Lower leg skin (tissue), 4 donors: ENCODE measurements at regions not wholly inside any gene's neighbourhood (a gene's known extent, or its start where the extent isn't known, plus 50 kb on each side); places are given as distances from the start of the nearest gene placed in this dataset.

Experiments
- DNase-seq, 2 donors: peaks; one replicate each; pipeline ENCODE4 v3.0.0-alpha.2; 2019; ENCODE audit warnings: low spot score in 2 of 2
- H3K4me3 ChIP-seq: fragments of 200-600 bp; sonication (generic); 2 replicates; pipeline ENCODE4 v1.5.1; 2017; ENCODE audit warnings: mild to moderate bottlenecking, low read depth; ENCODE audit not compliant: poor library complexity, severe bottlenecking
- CTCF ChIP-seq, 3 donors: fragments of 450-650 bp; IDR thresholded peaks; one replicate each; pipeline ENCODE4 v1.5.1; 2016; ENCODE audit warnings: antibody characterized with exemption in 3 of 3, mild to moderate bottlenecking in 3 of 3, moderate library complexity in 2 of 3
- POLR2A ChIP-seq, 2 donors: fragments of 450-650 bp; IDR thresholded peaks; one replicate each; pipeline ENCODE4 v1.6.1; 2016 to 2017; ENCODE audit warnings: antibody characterized with exemption in 2 of 2, mild to moderate bottlenecking in 1 of 2, moderate library complexity in 1 of 2
- WGBS, 2 donors: methylation state at CpG; one replicate each; pipeline ENCODE4 v1.1.5; 2018; 5-methylcytosine and 5-hydroxymethylcytosine counted together
- intact Hi-C: fragments of 100-400 bp; cut with DNase I; formaldehyde crosslinking; loops from one replicate; pipeline ENCODE4 v1.15.0; 2023; ENCODE audit warnings: low total_unique reads

DNA sequence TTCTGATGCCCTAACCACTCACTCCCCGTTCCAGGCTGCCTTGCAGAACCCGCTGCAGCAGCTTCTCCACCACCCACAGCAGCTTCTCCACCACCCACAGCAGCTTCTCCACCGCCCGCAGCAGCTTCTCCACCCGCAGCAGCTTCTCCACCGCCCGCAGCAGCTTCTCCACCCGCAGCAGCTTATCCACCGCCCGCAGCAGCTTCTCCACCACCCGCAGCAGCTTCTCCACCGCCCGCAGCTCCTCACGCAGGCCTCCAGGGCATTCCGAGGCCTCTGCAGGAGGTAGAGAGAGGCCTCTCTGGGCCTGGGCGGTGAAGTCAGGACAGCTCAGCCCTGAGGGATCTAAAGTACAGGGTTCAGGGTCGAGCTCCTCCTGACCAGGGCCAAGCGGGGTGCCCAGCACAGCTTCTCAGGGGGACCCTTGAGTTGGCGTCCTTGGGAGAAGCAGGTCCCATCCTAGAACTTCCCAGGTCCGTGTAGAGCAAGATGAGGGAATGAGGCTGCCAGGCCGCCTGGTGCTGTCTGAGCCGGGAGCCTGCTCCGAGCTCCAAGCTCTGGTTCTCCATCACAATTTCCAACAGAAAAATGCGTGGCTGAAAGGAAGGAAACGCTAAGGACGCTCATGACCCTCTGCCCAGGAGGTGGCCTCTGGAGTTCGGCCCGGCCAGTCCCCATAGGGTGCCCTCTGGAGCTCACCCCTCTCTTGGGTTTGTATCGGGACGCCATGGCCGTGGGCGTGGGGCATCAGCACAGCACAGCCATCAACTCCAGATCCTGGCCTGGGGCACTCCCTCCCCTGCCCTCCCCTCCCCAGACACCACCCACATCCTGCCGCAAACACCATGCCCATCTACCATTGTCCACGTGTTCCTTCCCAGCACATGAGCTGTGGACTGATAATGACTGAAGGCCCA, 528.6 kb downstream of the BRD1 start:
- peak in 1 of 2 donors; percentile 63 for DNase-seq
- 82 to 89% methylated on average over 34 of the region's 34 CpGs for WGBS, 2 donors
- intact Hi-C loops: no loop called here
- H3K4me3 ChIP-seq: no peak overlapping the region
- TF ChIP-seq POLR2A (IDR thresholded peaks at IDR 0.05): no peak
- TF ChIP-seq CTCF (IDR thresholded peaks at IDR 0.05): no peak

- intact Hi-C loops: no loop called here
- TF ChIP-seq POLR2A (IDR thresholded peaks at IDR 0.05) (no peak), CTCF (IDR thresholded peaks at IDR 0.05) (no peak)
- WGBS, 2 donors: 72 to 81% methylated on average over 39 of the region's 39 CpGs
- DNase-seq: peak in 1 of 2 donors; percentile 74
- no peak overlapping the region for H3K4me3 ChIP-seq
These were observed 529.6 kb downstream of the BRD1 start for GRCh38 chr22:49297871-49298721.

- intact Hi-C loops: no loop called here
- peak in 1 of 2 donors; percentile 52 for DNase-seq
- TF ChIP-seq CTCF (IDR thresholded peaks at IDR 0.05): no peak
- TF ChIP-seq POLR2A (IDR thresholded peaks at IDR 0.05): no peak
- H3K4me3 ChIP-seq: no peak overlapping the region
- 87 to 89% methylated on average over 19 to 25 of the region's 27 CpGs for WGBS, 2 donors
These were observed 530.3 kb downstream of the BRD1 start for GRCh38 chr22:49297286-49297870.

DNA sequence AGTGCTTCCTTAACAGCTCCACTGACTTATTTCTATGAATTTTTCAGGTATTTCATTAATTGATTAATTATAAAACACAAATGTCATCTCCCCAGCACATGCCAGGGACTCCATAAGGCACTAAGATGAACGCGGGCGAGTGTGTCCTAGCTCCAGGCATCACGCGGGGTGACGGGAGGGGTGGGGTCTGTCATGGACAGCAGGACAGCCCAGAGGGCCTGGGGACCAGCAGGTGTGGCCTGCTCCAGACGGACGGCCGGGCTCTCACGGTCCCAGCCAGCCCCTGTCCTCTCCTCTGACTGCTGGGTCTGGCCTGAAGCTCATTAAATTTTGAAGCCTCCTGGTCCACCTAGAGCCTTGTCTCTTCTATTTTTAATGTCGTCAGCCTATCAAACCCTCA, 531.1 kb downstream of the BRD1 start:
- DNase-seq: peak in 1 of 2 donors; percentile 71
- intact Hi-C loops: no loop called here
- WGBS, 2 donors: 78 to 92% methylated on average over 11 of the region's 11 CpGs
- no peak overlapping the region for H3K4me3 ChIP-seq
- no peak for TF ChIP-seq CTCF (IDR thresholded peaks at IDR 0.05)
- TF ChIP-seq POLR2A (IDR thresholded peaks at IDR 0.05): no peak

DNA sequence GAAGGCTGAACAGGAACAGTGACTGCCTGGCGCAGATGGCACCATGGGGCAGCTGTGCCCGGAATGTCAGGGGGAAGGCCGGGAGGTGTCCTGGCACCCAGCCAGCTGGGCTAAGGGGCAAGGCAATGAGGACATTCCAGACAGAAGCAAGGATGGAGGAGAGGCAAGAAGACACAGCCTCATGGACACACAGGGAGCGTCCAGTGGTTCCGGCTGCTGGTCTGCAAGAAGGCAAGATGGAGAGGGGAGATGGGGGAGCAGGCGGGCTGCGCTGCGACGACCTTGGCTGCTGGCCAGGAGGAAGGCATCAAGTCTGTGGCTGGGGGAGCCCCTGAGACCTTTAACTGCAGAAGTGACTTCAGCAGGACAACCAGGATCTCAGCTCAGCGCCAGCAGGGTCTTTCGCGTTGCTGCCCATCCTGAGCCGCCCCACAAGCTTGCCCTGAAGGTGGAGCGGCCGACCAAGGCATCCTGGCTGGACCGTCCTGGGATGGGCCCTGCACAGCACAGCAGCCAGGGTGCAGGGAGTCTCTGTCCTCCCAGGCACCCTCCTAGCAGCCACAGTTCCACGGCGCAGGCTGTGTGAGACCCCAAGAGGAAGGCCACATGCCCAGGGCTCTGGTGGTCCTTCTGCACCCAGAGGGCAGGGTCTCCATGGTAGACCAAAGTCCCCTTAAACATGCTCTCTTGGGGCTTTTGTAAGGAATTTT, 531.7 kb downstream of the BRD1 start:
- TF ChIP-seq POLR2A (IDR thresholded peaks at IDR 0.05): no peak
- TF ChIP-seq CTCF (IDR thresholded peaks at IDR 0.05): no peak
- intact Hi-C loops: no loop called here
- no peak overlapping the region for H3K4me3 ChIP-seq
- peak in 1 of 2 donors; percentile 73 for DNase-seq
- 83 to 86% methylated on average over 18 of the region's 18 CpGs for WGBS, 2 donors
